NCI-H226 (cell line): ENCODE measurements at regions not wholly inside any gene's neighbourhood (a gene's known extent, or its start where the extent isn't known, plus 50 kb on each side); places are given as distances from the start of the nearest gene placed in this dataset.

ENCODE experiments used
- DNase-seq: peaks from one replicate; pipeline ENCODE4 v3.0.0-alpha.2; 2015

- DNase-seq = no peak
Measured at GRCh38 chrX:30504309-30504708, 73.3 kb downstream of the TASL start.

- no peak for DNase-seq
Measured at GRCh38 chrX:30495468-30495867, 82.1 kb downstream of the TASL start.

- no peak for DNase-seq
Measured at GRCh38 chrX:30493348-30493747, 84.2 kb downstream of the TASL start.

GRCh38 chrX:30489323-30489722, 88.2 kb downstream of the TASL start:
- no peak for DNase-seq

GRCh38 chrX:30488092-30488491, 89.5 kb downstream of the TASL start:
- DNase-seq = no peak

- no peak for DNase-seq
Measured at GRCh38 chrX:30483996-30484395, 93.6 kb downstream of the TASL start.

- DNase-seq = peak; percentile 2
Measured at GRCh38 chrX:30468471-30468870, 109.1 kb downstream of the TASL start.
